IPS-NIHi7 (cell line): ENCODE measurements at regions not wholly inside any gene's neighbourhood (a gene's known extent, or its start where the extent isn't known, plus 50 kb on each side); places are given as distances from the start of the nearest gene placed in this dataset.

Experiments used
- DNase-seq: peaks from one replicate; pipeline ENCODE4 v3.0.0; 2012; ENCODE audit warnings: mixed read lengths; ENCODE audit errors: extremely low spot score

- DNase-seq = no peak
These were observed 742.8 kb upstream of the SOX9 start for GRCh38 chr17:71378036-71378435.

GRCh38 chr17:71378741-71379140, 742.1 kb upstream of the SOX9 start:
- DNase-seq = no peak

GRCh38 chr17:71379512-71379911, 741.3 kb upstream of the SOX9 start:
- DNase-seq = no peak

DNA sequence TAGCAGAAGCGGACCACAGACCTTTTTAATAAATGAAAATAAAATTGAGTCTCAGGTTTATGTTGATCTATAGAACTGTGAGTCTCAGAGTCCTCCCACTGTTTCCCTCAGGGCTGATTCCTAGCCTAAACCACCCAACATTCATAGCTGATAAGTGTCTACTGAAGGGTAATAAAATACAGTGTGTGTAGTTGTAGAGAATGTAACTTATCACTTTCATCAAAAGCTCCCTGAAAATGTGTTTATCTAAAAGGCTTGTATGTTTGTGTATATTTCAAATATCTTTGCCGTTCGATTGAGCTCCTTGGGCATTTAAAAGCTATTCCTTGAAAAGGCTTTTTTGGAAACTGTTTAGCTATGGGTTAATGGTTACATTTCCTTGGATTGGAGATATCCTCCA, 740.3 kb upstream of the SOX9 start:
- no peak for DNase-seq

DNA sequence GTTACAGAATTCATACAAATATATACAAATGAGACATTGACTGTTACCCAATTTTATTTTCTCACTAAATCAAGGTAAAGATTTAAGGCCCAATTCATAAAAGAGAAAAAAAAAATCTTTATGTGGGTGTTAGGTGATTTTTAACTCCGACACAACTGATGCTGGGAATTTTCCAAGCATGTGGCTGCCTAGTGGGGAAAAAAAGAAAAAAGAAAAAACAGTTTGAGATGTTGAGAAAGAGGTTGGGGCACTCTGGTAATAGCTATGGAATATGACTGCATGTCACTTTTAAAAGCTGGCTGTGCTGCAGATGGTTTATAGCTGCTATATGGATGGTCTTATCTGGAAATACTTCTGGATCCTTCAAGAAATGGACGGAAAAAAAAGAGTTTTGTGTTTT, 739.9 kb upstream of the SOX9 start:
- no peak for DNase-seq

- no peak for DNase-seq
These were observed 737.7 kb upstream of the SOX9 start for GRCh38 chr17:71383091-71383490.

- DNase-seq = no peak
These were observed 733.4 kb upstream of the SOX9 start for GRCh38 chr17:71387456-71387855.

DNA sequence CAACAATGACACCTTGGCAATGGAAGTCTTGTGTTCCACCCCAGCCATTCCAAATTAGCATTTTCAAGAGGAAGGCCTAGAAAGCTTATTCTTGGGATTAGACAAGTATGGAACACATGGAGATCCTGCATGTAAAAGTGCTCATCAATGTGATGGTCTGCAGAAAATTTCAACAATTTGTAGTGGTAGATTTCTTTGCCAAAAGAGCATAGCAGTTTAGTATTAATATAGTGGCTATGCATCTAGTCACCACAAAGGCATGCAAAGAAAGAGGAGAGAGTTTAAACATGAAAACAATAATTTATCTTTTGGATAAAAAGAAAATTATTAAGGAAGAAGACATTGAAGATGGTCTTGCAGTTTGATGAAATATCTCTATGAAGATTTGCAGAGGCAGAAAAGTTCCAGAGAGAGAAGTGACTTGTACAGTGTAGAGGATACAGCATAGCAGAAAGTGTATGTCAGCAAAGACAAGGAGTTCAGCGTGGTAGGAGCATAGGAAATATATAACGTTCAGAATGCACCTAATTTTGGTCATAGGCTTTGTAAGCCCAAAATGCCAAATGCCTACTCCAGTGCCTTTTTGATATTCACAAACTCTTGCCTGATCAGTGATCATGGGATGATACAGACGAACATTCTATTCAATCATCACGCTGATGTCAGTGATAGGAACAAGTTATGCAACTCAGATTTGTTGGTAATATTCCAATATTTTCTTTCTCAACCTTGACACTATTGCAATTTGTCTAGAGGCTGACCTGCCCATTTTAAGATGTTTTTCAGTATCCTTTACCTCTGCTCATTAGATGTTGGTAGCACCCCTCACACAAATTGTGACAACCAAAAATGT, 727.9 kb upstream of the SOX9 start:
- no peak for DNase-seq

DNA sequence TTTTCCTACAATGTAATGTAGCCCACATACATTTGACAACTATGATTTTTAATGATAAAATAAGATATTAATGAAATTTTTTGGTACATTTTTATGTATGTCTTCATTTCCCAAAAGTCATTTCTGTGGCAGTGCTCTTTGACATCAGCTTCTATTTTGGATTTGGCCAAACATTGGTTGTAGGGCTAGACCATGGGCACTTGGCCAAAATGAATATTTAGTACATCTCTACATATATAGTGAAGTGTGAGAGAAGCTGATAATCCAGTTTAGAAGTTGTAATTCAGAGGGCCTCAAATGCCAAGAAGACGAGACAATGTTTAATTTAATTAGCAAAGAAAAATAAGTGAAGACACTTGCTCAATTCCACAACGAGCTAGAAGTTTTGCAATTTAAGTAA, 724.9 kb upstream of the SOX9 start:
- DNase-seq = no peak

DNA sequence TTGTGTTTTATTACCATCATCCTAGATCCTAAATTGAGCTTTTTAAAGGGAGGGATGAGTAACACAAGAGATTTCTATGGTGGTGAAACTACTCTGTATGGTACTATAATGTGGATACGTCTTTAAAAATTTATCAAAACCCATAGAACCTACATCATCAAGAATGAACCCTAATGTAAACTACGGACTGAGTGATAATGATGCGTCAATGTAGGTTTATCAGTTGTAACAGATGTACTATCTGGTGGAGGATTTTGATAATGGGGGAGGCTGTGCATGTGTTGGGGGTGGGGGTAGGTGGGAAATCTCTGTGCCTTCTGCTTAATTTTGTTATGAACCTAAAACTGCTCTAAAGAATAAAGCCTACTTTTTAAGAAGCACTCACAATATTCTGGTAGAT, 724.1 kb upstream of the SOX9 start:
- DNase-seq = no peak

DNA sequence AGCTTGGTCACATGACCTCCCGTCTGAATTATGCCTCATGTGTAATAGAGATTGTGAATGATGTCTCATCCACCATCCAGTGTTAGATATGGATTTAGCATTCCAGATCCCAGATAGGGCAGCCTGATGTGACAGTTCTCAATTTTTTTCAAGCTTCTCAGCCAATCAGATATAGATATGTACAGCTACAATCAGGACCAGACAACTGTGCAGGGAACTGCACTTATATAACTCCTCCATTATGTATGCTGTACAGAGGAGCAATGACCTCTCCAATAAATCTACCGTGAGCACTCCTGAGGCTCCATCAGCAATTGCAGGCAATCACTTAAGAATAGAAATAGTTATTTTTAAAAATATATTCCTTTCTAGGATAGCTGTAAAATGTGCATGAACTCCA, 722.8 kb upstream of the SOX9 start:
- no peak for DNase-seq

DNA sequence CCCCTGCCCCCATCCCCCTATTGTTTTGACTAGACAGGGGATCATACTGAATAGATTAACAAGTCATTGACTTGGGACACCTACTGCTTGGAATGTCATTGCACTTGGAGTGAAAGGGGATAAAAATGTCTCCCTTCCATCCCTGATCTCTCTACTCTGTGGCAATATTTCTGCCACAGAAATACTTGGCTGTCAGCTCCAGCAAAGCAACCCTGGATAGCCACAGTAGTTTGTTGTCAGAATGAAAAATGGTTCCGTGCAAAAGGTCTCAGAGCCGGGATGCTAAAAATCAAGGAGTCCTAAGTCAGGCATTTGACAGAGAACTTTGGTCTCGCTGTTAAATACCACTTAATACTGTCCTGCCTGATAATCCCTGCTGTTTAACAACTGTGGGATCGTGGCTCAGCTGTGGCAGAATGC, 722.0 kb upstream of the SOX9 start:
- DNase-seq = no peak

DNA sequence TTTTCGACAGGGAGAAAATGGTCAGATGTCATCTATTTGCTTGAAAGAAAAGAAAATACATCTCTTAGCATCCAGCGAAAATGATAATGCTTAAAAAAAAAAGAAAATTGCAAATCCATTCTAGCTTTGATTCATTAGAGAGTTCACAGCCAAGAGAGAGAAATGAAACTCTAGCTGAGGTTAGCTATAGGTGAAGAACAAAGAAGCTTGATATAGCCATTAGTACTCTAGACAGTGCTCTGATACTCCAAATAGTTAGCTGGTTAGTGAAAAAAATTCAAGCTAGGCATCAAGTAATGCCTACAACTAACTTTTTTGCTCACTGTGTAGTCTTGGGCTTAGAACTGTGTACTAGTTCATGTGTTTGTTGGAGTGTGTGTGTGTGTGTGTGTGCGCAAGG, 721.6 kb upstream of the SOX9 start:
- no peak for DNase-seq

DNA sequence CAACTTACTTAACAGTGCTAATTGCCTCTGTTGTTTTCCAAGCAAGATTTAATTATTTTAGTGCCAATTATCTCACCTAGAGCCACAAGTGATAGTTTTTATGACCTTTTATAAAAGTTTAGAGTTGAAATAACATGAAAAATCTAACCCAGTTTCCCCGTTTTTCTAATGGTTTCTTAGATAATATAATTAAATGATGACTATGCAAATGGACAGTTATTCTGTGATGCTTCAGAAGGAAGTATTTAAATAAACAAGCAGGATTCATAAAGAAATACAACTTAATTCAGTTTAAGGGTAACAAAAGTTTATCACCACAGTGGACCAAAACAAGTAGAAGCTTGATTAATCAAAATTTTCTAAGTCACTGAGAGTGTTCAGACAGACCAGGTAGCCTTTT, 721.2 kb upstream of the SOX9 start:
- DNase-seq = no peak

GRCh38 chr17:71402007-71402406, 718.8 kb upstream of the SOX9 start:
- DNase-seq = no peak

DNA sequence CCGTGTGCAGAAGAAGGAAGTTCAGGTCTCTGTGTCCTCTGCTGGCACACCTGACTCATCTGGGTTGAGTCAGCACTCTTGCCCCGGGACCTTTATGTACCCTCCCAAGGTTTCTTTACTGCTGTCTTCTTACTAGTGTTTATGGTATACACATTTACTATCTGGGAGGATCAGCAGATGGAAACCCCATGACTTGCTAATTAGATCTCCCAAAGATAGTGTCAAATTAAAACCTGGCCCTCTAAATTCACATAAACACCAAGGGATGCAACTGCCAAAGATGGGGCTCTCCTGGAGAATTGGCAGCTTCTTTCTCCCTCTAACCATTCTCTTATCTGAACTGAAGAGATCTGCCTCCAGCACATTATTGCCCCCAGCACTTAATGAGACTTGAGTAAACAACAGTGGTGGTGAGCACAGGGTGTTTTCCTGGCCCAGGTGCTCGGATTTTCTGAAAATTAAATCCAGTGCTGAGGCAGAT, 718.1 kb upstream of the SOX9 start:
- DNase-seq = no peak

GRCh38 chr17:71405101-71405500, 715.7 kb upstream of the SOX9 start:
- DNase-seq = no peak

GRCh38 chr17:71407981-71408380, 712.8 kb upstream of the SOX9 start:
- no peak for DNase-seq

- no peak for DNase-seq
These were observed 711.7 kb upstream of the SOX9 start for GRCh38 chr17:71409137-71409536.

GRCh38 chr17:71409712-71410111, 711.1 kb upstream of the SOX9 start:
- no peak for DNase-seq

DNA sequence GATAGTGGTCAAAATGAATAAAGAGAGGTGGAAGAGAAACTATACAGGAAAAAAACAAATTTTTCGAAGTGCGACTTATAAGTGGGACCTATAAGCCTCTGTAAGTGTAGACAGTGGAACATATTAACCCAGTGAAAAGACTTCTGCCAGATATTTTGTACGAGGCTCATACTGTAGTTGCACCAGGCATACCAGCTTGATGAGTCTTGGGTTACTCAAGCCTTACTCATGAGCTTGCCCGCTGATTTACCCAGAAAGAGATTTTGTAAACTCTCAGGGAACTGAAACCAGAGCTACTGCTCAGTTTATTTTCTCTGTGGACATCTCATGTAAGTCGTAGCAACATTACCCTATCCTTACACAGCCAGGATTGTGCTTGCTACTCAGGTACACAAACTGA, 708.0 kb upstream of the SOX9 start:
- no peak for DNase-seq

GRCh38 chr17:71413935-71414334, 706.9 kb upstream of the SOX9 start:
- no peak for DNase-seq

DNA sequence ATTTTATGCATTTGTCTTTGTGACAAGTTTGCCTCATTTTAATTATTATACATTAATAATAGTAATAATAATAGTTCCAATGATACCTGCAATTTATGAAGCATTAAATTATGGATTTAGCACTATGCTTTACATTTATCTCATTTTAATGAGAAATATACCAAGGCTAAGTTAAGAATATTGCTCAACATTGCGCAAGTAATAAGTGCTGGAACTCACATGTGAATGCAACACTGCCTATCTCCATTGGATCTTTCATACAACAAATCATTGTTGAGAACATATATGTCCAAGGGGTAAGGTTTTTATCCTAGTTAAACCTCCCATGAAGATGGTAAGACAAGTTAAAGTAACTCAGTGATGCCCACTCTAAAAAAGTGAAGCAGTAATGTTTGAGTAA, 703.7 kb upstream of the SOX9 start:
- DNase-seq = no peak

- no peak for DNase-seq
These were observed 697.9 kb upstream of the SOX9 start for GRCh38 chr17:71422968-71423367.
